Liver (tissue), 7 donors: ENCODE measurements at regions not wholly inside any gene's neighbourhood (a gene's known extent, or its start where the extent isn't known, plus 50 kb on each side); places are given as distances from the start of the nearest gene placed in this dataset.

Source experiments
- DNase-seq: peaks from one replicate; pipeline ENCODE4 v3.0.0-alpha.2; 2017; ENCODE audit warnings: low spot score
- H3K27ac ChIP-seq, 2 donors: one replicate each; pipeline ENCODE4 v1.7.0; 2013; ENCODE audit warnings: inconsistent platforms in 2 of 2, low read length in 2 of 2, control low read depth in 1 of 2, low read depth in 1 of 2, mild to moderate bottlenecking in 1 of 2
- H3K27me3 ChIP-seq, 4 donors: one replicate each; pipeline versions ENCODE4 v1.6.1 to v1.7.0; 2013; ENCODE audit warnings: low read length in 3 of 4, inconsistent platforms in 1 of 4, mild to moderate bottlenecking in 1 of 4, moderate library complexity in 1 of 4; ENCODE audit not compliant: control insufficient read depth in 4 of 4, insufficient read depth in 4 of 4
- H3K36me3 ChIP-seq, 4 donors: one replicate each; pipeline versions ENCODE4 v1.6.1 to v1.7.0; 2013; ENCODE audit warnings: low read length in 3 of 4, mild to moderate bottlenecking in 3 of 4, low read depth in 1 of 4, moderate library complexity in 1 of 4; ENCODE audit not compliant: control insufficient read depth in 4 of 4, insufficient read depth in 3 of 4
- H3K4me1 ChIP-seq, 4 donors: one replicate each; pipeline versions ENCODE4 v1.6.1 to v1.7.0; 2013; ENCODE audit warnings: low read length in 3 of 4, mild to moderate bottlenecking in 3 of 4, moderate library complexity in 1 of 4; ENCODE audit not compliant: control insufficient read depth in 4 of 4, insufficient read depth in 4 of 4
- H3K4me3 ChIP-seq, 3 donors: one replicate each; pipeline versions ENCODE4 v1.6.1 to v1.7.0; 2013; ENCODE audit warnings: low read length in 3 of 3, control low read depth in 1 of 3, low read depth in 1 of 3, mild to moderate bottlenecking in 1 of 3
- H3K9ac ChIP-seq, 2 donors: one replicate each; pipeline ENCODE4 v1.7.0; 2013; ENCODE audit warnings: low read length in 2 of 2, mild to moderate bottlenecking in 2 of 2, moderate library complexity in 2 of 2, control low read depth in 1 of 2, low read depth in 1 of 2
- H3K9me3 ChIP-seq, 4 donors: one replicate each; pipeline versions ENCODE4 v1.6.1 to v1.7.0; 2013; ENCODE audit warnings: low read length in 3 of 4; ENCODE audit not compliant: control insufficient read depth in 4 of 4
- ATF3 ChIP-seq: IDR thresholded peaks from 2 replicates; pipeline ENCODE4 v1.6.1; 2016; ENCODE audit warnings: antibody characterized with exemption
- EGR1 ChIP-seq, 2 donors: IDR thresholded peaks; 2 replicates each; pipeline ENCODE4 v1.6.1; 2016 to 2018; ENCODE audit warnings: antibody characterized with exemption in 2 of 2, low read depth in 2 of 2
- FOXA1 ChIP-seq: IDR thresholded peaks from 2 replicates; pipeline ENCODE4 v1.6.1; 2016; ENCODE audit warnings: antibody characterized with exemption
- FOXA2 ChIP-seq: IDR thresholded peaks from 2 replicates; pipeline ENCODE4 v1.6.1; 2016; ENCODE audit warnings: antibody characterized with exemption
- HNF4A ChIP-seq, 2 donors: conservative IDR thresholded peaks; 2 replicates each; pipeline ENCODE4 v1.6.1; 2016; ENCODE audit warnings: antibody characterized with exemption in 2 of 2, mild to moderate bottlenecking in 2 of 2
- HNF4G ChIP-seq: IDR thresholded peaks from 2 replicates; pipeline ENCODE4 v1.6.1; 2016; ENCODE audit warnings: antibody characterized with exemption
- JUND ChIP-seq, 2 donors: IDR thresholded peaks; 2 replicates each; pipeline ENCODE4 v1.6.1; 2016; ENCODE audit warnings: antibody characterized with exemption in 2 of 2
- MAX ChIP-seq: IDR thresholded peaks from 2 replicates; pipeline ENCODE4 v1.6.1; 2016; ENCODE audit warnings: antibody characterized with exemption
- NR2F2 ChIP-seq: IDR thresholded peaks from 2 replicates; pipeline ENCODE4 v1.6.1; 2016; ENCODE audit warnings: antibody characterized with exemption
- RAD21 ChIP-seq, 2 donors: IDR thresholded peaks; 2 replicates each; pipeline ENCODE4 v1.6.1; 2016; ENCODE audit warnings: antibody characterized with exemption in 2 of 2, mild to moderate bottlenecking in 2 of 2
- REST ChIP-seq: IDR thresholded peaks from 2 replicates; pipeline ENCODE4 v1.6.1; 2016; ENCODE audit warnings: antibody characterized with exemption, mild to moderate bottlenecking
- RXRA ChIP-seq, 2 donors: IDR thresholded peaks; 2 replicates each; pipeline ENCODE4 v1.6.1; 2017 to 2018; ENCODE audit warnings: antibody characterized with exemption in 2 of 2, mild to moderate bottlenecking in 1 of 2
- SP1 ChIP-seq: IDR thresholded peaks from 2 replicates; pipeline ENCODE4 v1.6.1; 2018; ENCODE audit warnings: antibody characterized with exemption, mild to moderate bottlenecking
- TAF1 ChIP-seq: conservative IDR thresholded peaks from 2 replicates; pipeline ENCODE4 v1.6.1; 2016; ENCODE audit warnings: antibody characterized with exemption, mild to moderate bottlenecking
- YY1 ChIP-seq: IDR thresholded peaks from 2 replicates; pipeline ENCODE4 v1.6.1; 2016; ENCODE audit warnings: antibody characterized with exemption, mild to moderate bottlenecking
- WGBS: extraction: QIAGEN DNeasy Blood & Tissue Kit; methylation state at CpG from one replicate; pipeline ENCODE4 v1.1.7; 2013; 5-methylcytosine and 5-hydroxymethylcytosine counted together
- donor health status: healthy.
- donor health status: healthy.
- donor health status: healthy.
- donor health status: healthy.

- TF ChIP-seq YY1 (no peak), JUND (IDR thresholded peaks at IDR 0.05) (no peak), RAD21 (IDR thresholded peaks at IDR 0.05) (no peak), EGR1 (IDR thresholded peaks at IDR 0.05; ENCODE audit: low read depth in 2 of 2) (no peak), FOXA1 (no peak), TAF1 (no peak)
These were observed 96.2 kb downstream of the ZIC5 start (continued) for GRCh38 chr13:99875391-99875790.

- WGBS, result 74% methylated on average over 3 of the region's 3 CpGs
- H3K27me3 ChIP-seq, result no peaks in the 10 kb centered on the region
- no peak for TF ChIP-seq JUND (IDR thresholded peaks at IDR 0.05)
- TF ChIP-seq HNF4A (conservative IDR thresholded peaks at IDR 0.05), result no peak
- TF ChIP-seq REST, result no peak
- no peak for TF ChIP-seq NR2F2
- TF ChIP-seq SP1, result no peak
- TF ChIP-seq ATF3, result no peak
- no peak for TF ChIP-seq RAD21 (IDR thresholded peaks at IDR 0.05)
- no peak for TF ChIP-seq MAX
- H3K4me3 ChIP-seq, result no peak overlapping the region
- no peak overlapping the region for H3K9ac ChIP-seq
- no peaks in the 10 kb centered on the region for H3K36me3 ChIP-seq
- no peaks in the 10 kb centered on the region for H3K4me1 ChIP-seq
- H3K27ac ChIP-seq, result no peak overlapping the region
- DNase-seq, result no peak
- H3K9me3 ChIP-seq, result no peaks in the 10 kb centered on the region
These were observed 97.6 kb downstream of the ZIC5 start for GRCh38 chr13:99873832-99874430.

- DNase-seq, result no peak
- Histone ChIP-seq H3K36me3 (peaks cover 0 to 2% (median 0%) of the 10 kb centered on the region in 4 donors), H3K27ac (no peak overlapping the region), H3K9me3 (no peaks in the 10 kb centered on the region), H3K4me3 (no peak overlapping the region), H3K4me1 (no peaks in the 10 kb centered on the region), H3K27me3 (no peaks in the 10 kb centered on the region), H3K9ac (no peak overlapping the region)
- WGBS, result 92% methylated on average over 2 of the region's 2 CpGs
- TF ChIP-seq JUND (IDR thresholded peaks at IDR 0.05), result no peak
- no peak for TF ChIP-seq MAX
- TF ChIP-seq HNF4G, result no peak
- no peak for TF ChIP-seq FOXA1
- TF ChIP-seq FOXA2, result no peak
- TF ChIP-seq REST, result no peak
- no peak for TF ChIP-seq NR2F2
- no peak for TF ChIP-seq HNF4A (conservative IDR thresholded peaks at IDR 0.05)
- TF ChIP-seq TAF1, result no peak
- no peak for TF ChIP-seq RXRA (IDR thresholded peaks at IDR 0.05)
These were observed 98.4 kb downstream of the ZIC5 start for GRCh38 chr13:99873141-99873540.
